Activated T-helper 1 cell treated with anti-CD3 and anti-CD28 coated beads, Interleukin-12 subunit alpha, Interleukin-12 subunit beta, Interleukin-2, Interleukin-4 antibody, amounts not matched to agents 30 ng/mL and 10 ng/mL and 1 ng/mL, durations not matched to agents 14 hours and 24 hours and 36 hours (primary cell): ENCODE measurements at regions not wholly inside any gene's neighbourhood (a gene's known extent, or its start where the extent isn't known, plus 50 kb on each side); places are given as distances from the start of the nearest gene placed in this dataset.

Experiments
- DNase-seq: peaks from one replicate; pipeline ENCODE4 v3.0.0; 2021; ENCODE audit warnings: low spot score
- H3K27ac Mint-ChIP-seq: one replicate; pipeline ENCODE4 v1.8.0; 2021; ENCODE audit warnings: mild to moderate bottlenecking, mixed read lengths
- H3K27me3 Mint-ChIP-seq: one replicate; pipeline ENCODE4 v1.8.0; 2022; ENCODE audit warnings: mild to moderate bottlenecking, moderate library complexity, mixed read lengths; ENCODE audit not compliant: insufficient read depth
- H3K36me3 Mint-ChIP-seq: one replicate; pipeline ENCODE4 v1.8.0; 2021; ENCODE audit warnings: low read depth, mixed read lengths
- H3K4me1 Mint-ChIP-seq: one replicate; pipeline ENCODE4 v1.8.0; 2021; ENCODE audit warnings: low read depth, mixed read lengths
- H3K4me3 Mint-ChIP-seq: one replicate; pipeline ENCODE4 v1.8.0; 2021; ENCODE audit warnings: mild to moderate bottlenecking, moderate library complexity, mixed read lengths
- H3K9me3 Mint-ChIP-seq: one replicate; pipeline ENCODE4 v1.8.0; 2021; ENCODE audit warnings: mixed read lengths
- intact Hi-C: fragments of 100-400 bp; cut with micrococcal nuclease; formaldehyde crosslinking; loops from one replicate; pipeline ENCODE4 v1.15.1; 2024

- Mint-ChIP-seq H3K9me3 (peaks cover 2% of the 10 kb centered on the region), H3K4me1 (no peaks in the 10 kb centered on the region), H3K4me3 (no peak overlapping the region), H3K27ac (no peak overlapping the region), H3K36me3 (no peaks in the 10 kb centered on the region), H3K27me3 (no peaks in the 10 kb centered on the region)
- no peak for DNase-seq
- intact Hi-C loops: no loop called here
Measured at GRCh38 chr13:22463089-22463488, 717.7 kb upstream of the SGCG start.

- no peaks in the 10 kb centered on the region for H3K27me3 Mint-ChIP-seq
Measured at GRCh38 chr13:22468045-22468444, 712.7 kb upstream of the SGCG start.

GRCh38 chr13:22468824-22469223 lies 712.0 kb upstream of the SGCG start:
- H3K4me1 Mint-ChIP-seq: no peaks in the 10 kb centered on the region
- H3K27me3 Mint-ChIP-seq: no peaks in the 10 kb centered on the region
- H3K9me3 Mint-ChIP-seq: peaks cover 2% of the 10 kb centered on the region
- no peaks in the 10 kb centered on the region for H3K36me3 Mint-ChIP-seq
- H3K27ac Mint-ChIP-seq: no peak overlapping the region
- no peak overlapping the region for H3K4me3 Mint-ChIP-seq
- no peak for DNase-seq
- intact Hi-C loops: no loop called here

More at GRCh38 chr13:22468045-22468444, 712.7 kb upstream of the SGCG start:
- Mint-ChIP-seq H3K36me3 (no peaks in the 10 kb centered on the region), H3K9me3 (peaks cover 2% of the 10 kb centered on the region), H3K4me1 (no peaks in the 10 kb centered on the region), H3K4me3 (no peak overlapping the region), H3K27ac (no peak overlapping the region)
- intact Hi-C loops: no loop called here
- no peak for DNase-seq

- no peaks in the 10 kb centered on the region for H3K36me3 Mint-ChIP-seq
- H3K27ac Mint-ChIP-seq: no peak overlapping the region
- H3K9me3 Mint-ChIP-seq: no peaks in the 10 kb centered on the region
- H3K4me3 Mint-ChIP-seq: no peak overlapping the region
- H3K27me3 Mint-ChIP-seq: no peaks in the 10 kb centered on the region
- no peak for DNase-seq
- no peaks in the 10 kb centered on the region for H3K4me1 Mint-ChIP-seq
- intact Hi-C loops: no loop called here
Measured at GRCh38 chr13:22469452-22469851, 711.3 kb upstream of the SGCG start.

- intact Hi-C loops: no loop called here
- H3K4me1 Mint-ChIP-seq: no peaks in the 10 kb centered on the region
- H3K36me3 Mint-ChIP-seq: no peaks in the 10 kb centered on the region
- H3K27me3 Mint-ChIP-seq: no peaks in the 10 kb centered on the region
- H3K27ac Mint-ChIP-seq: no peak overlapping the region
- no peaks in the 10 kb centered on the region for H3K9me3 Mint-ChIP-seq
- no peak for DNase-seq
- no peak overlapping the region for H3K4me3 Mint-ChIP-seq
Measured at GRCh38 chr13:22470075-22470474, 710.7 kb upstream of the SGCG start.

- Mint-ChIP-seq H3K36me3 (no peaks in the 10 kb centered on the region), H3K4me1 (no peaks in the 10 kb centered on the region), H3K4me3 (no peak overlapping the region), H3K27me3 (no peaks in the 10 kb centered on the region), H3K9me3 (peaks cover 8% of the 10 kb centered on the region), H3K27ac (no peak overlapping the region)
- intact Hi-C loops: no loop called here
- no peak for DNase-seq
Measured at GRCh38 chr13:22482496-22483000, 698.2 kb upstream of the SGCG start.

GRCh38 chr13:22483276-22483675 lies 697.5 kb upstream of the SGCG start:
- H3K27ac Mint-ChIP-seq: no peak overlapping the region
- H3K9me3 Mint-ChIP-seq: peaks cover 8% of the 10 kb centered on the region
- H3K36me3 Mint-ChIP-seq: no peaks in the 10 kb centered on the region
- no peaks in the 10 kb centered on the region for H3K4me1 Mint-ChIP-seq
- H3K27me3 Mint-ChIP-seq: no peaks in the 10 kb centered on the region
- intact Hi-C loops: no loop called here
- no peak for DNase-seq
- H3K4me3 Mint-ChIP-seq: no peak overlapping the region

GRCh38 chr13:22486490-22486889 lies 694.3 kb upstream of the SGCG start:
- H3K4me1 Mint-ChIP-seq: no peaks in the 10 kb centered on the region
- H3K27ac Mint-ChIP-seq: no peak overlapping the region
- no peaks in the 10 kb centered on the region for H3K27me3 Mint-ChIP-seq
- intact Hi-C loops: no loop called here
- no peaks in the 10 kb centered on the region for H3K9me3 Mint-ChIP-seq
- no peak for DNase-seq
- no peak overlapping the region for H3K4me3 Mint-ChIP-seq
- H3K36me3 Mint-ChIP-seq: no peaks in the 10 kb centered on the region

- H3K4me1 Mint-ChIP-seq: no peaks in the 10 kb centered on the region
- intact Hi-C loops: no loop called here
- no peaks in the 10 kb centered on the region for H3K27me3 Mint-ChIP-seq
- no peaks in the 10 kb centered on the region for H3K9me3 Mint-ChIP-seq
- no peak overlapping the region for H3K4me3 Mint-ChIP-seq
- H3K27ac Mint-ChIP-seq: no peak overlapping the region
- DNase-seq: no peak
- H3K36me3 Mint-ChIP-seq: no peaks in the 10 kb centered on the region
Measured at GRCh38 chr13:22487932-22488331, 692.8 kb upstream of the SGCG start.

GRCh38 chr13:22489771-22490170 lies 691.0 kb upstream of the SGCG start:
- no peaks in the 10 kb centered on the region for H3K9me3 Mint-ChIP-seq
- intact Hi-C loops: no loop called here
- H3K4me3 Mint-ChIP-seq: no peak overlapping the region
- H3K27me3 Mint-ChIP-seq: no peaks in the 10 kb centered on the region
- H3K36me3 Mint-ChIP-seq: no peaks in the 10 kb centered on the region
- DNase-seq: no peak
- no peaks in the 10 kb centered on the region for H3K4me1 Mint-ChIP-seq
- H3K27ac Mint-ChIP-seq: no peak overlapping the region

- no peak overlapping the region for H3K4me3 Mint-ChIP-seq
- no peak overlapping the region for H3K27ac Mint-ChIP-seq
- no peaks in the 10 kb centered on the region for H3K4me1 Mint-ChIP-seq
- intact Hi-C loops: no loop called here
- no peaks in the 10 kb centered on the region for H3K27me3 Mint-ChIP-seq
- H3K36me3 Mint-ChIP-seq: no peaks in the 10 kb centered on the region
- no peak for DNase-seq
- H3K9me3 Mint-ChIP-seq: no peaks in the 10 kb centered on the region
Measured at GRCh38 chr13:22495819-22496218, 685.0 kb upstream of the SGCG start.

GRCh38 chr13:22496803-22497508 lies 683.8 kb upstream of the SGCG start:
- no peaks in the 10 kb centered on the region for H3K27me3 Mint-ChIP-seq
- no peak for DNase-seq
- H3K36me3 Mint-ChIP-seq: no peaks in the 10 kb centered on the region
- H3K9me3 Mint-ChIP-seq: no peaks in the 10 kb centered on the region
- intact Hi-C loops: no loop called here
- H3K4me1 Mint-ChIP-seq: no peaks in the 10 kb centered on the region
- no peak overlapping the region for H3K4me3 Mint-ChIP-seq
- no peak overlapping the region for H3K27ac Mint-ChIP-seq

GRCh38 chr13:22497991-22498780 lies 682.6 kb upstream of the SGCG start:
- Mint-ChIP-seq H3K4me3 (no peak overlapping the region), H3K4me1 (no peaks in the 10 kb centered on the region), H3K9me3 (peaks cover 4% of the 10 kb centered on the region), H3K27me3 (no peaks in the 10 kb centered on the region), H3K27ac (no peak overlapping the region), H3K36me3 (no peaks in the 10 kb centered on the region)
- intact Hi-C loops: no loop called here
- DNase-seq: no peak
